Astrocyte of the spinal cord (primary cell): ENCODE measurements at regions not wholly inside any gene's neighbourhood (a gene's known extent, or its start where the extent isn't known, plus 50 kb on each side); places are given as distances from the start of the nearest gene placed in this dataset.
A peak's percentile ranks its signal among the peaks of the same experiment; 100 is the strongest.

Source experiments
- DNase-seq: peaks from one replicate; pipeline ENCODE4 v3.0.0; 2011; ENCODE audit warnings: low read depth, low spot score
- H3K4me3 ChIP-seq: 2 replicates; pipeline ENCODE4 v1.5.1; 2011; ENCODE audit warnings: low read depth, mild to moderate bottlenecking, low read length, moderate library complexity
- in situ Hi-C: cut with HindIII; loops from 2 replicates; pipeline ENCODE4 v1.10.0; 2017; ENCODE audit warnings: low sequenced_read_pairs
- TF ChIP-seq, protein P1 (sequence below): IDR thresholded peaks from 2 replicates; pipeline ENCODE4 v1.5.1; 2012; ENCODE audit warnings: low read depth, mild to moderate bottlenecking, low read length, inconsistent platforms

DNA sequence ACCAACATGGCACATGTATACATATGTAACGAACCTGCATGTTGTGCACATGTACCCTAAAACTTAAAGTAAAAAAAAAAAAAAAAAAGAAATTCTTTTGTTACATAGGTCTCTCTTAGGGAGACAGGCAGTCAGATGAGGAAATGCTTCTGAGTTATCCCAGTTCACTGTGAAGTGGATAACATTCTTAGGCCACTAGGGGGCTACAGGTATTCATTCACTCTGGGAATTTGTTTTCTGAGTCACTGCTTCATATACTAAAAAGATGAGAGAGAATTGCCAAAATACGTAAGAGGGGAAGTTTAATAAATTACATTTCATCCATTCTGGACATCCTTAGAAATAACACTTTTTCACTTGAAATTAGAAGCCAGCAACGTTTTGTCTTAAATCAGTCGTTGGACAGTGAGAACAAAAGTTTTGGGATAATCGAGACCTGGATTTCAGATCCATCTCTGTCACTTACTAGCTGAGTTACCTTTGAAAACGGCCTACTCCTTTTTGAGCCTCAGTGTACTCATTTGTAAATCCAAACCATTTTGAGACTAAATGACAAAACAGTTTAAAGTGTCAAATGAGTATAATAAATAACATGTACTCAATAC, 738.4 kb upstream of the ALCAM start:
- peak; percentile 69 for DNase-seq
- TF ChIP-seq, protein P1, sequence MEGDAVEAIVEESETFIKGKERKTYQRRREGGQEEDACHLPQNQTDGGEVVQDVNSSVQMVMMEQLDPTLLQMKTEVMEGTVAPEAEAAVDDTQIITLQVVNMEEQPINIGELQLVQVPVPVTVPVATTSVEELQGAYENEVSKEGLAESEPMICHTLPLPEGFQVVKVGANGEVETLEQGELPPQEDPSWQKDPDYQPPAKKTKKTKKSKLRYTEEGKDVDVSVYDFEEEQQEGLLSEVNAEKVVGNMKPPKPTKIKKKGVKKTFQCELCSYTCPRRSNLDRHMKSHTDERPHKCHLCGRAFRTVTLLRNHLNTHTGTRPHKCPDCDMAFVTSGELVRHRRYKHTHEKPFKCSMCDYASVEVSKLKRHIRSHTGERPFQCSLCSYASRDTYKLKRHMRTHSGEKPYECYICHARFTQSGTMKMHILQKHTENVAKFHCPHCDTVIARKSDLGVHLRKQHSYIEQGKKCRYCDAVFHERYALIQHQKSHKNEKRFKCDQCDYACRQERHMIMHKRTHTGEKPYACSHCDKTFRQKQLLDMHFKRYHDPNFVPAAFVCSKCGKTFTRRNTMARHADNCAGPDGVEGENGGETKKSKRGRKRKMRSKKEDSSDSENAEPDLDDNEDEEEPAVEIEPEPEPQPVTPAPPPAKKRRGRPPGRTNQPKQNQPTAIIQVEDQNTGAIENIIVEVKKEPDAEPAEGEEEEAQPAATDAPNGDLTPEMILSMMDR: peak; percentile 77
- in situ Hi-C loops: no loop called here
- no peak overlapping the region for H3K4me3 ChIP-seq

DNA sequence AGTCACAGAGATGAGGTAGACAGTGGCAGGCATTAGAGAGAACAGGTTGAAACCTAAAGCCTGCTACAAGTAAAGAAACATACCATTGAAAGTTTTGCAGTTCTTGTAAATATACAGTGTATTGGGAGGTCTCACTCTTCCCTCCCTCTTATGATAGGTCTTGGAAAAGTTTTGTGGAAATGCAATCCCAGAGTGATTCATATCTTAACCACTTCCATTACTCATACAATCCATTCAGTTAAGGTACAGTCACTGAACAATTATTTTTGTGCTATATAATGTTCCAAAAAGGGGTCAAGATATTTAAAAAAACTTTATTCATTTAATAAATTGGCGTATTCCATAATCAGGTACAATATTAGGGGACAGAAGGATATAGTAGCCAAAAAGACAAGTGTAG, 737.7 kb upstream of the ALCAM start:
- no peak overlapping the region for H3K4me3 ChIP-seq
- TF ChIP-seq, protein P1: no peak
- in situ Hi-C loops: no loop called here
- peak; percentile 83 for DNase-seq

DNA sequence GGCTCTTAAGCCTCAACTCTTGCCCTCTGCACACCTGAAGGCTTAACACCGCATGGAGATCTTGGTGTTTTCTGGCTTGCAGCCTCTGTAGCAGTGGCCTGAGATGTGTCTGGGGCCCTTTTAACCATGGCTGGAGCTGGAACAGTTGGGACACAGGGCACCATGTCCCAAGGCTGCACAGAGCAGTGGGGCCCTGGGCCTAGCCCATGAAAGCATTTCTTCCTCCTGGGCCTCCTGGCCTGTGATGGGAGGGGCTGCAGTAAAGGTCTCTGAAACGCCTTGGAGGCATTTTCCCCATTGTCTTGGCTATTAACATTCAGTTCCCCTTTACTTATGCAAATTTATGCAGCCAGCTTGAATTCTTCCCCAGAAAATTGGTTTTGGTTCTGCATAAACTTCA, 735.5 kb upstream of the ALCAM start:
- TF ChIP-seq, protein P1: no peak
- H3K4me3 ChIP-seq: no peak overlapping the region
- in situ Hi-C loops: no loop called here
- no peak for DNase-seq

DNA sequence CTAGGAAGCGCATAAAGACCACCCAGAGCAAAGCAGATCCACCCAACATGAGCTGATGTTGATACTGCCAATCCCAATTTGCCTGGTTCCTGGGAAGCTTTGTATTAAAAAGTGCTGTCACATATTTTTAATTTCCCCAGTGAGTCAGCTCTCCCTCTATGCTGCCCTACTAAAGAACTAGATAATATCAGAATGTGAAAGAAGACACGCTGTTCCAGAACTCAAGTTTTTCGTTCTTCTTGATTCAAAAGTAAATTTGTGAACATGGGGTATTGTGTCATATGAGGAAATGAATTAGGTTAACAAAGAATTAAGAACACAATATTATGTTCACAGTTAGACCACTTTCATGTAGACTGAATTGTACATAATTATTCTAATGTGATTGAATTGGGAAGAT, 734.2 kb upstream of the ALCAM start:
- in situ Hi-C loops: no loop called here
- no peak for DNase-seq
- no peak overlapping the region for H3K4me3 ChIP-seq
- TF ChIP-seq, protein P1: no peak

DNA sequence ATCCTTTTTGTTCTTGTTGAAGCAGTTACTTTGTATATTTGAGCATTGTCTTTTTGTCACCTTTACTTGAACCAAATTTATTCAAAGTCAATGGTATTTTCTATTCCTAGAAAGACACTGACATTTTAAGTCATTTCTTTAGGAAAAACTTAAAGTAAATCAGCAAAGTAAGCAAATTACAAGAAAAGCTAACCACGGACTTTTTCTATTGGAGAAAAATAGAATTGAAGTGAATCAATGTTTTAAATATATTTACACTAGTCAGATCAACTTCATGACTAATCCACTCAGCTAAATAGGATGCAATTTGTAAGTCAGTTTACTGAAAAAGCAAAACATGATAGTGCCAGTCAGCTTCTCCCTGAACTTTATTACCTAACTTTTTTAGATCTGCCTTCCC, 733.8 kb upstream of the ALCAM start:
- TF ChIP-seq, protein P1: no peak
- no peak overlapping the region for H3K4me3 ChIP-seq
- no peak for DNase-seq
- in situ Hi-C loops: no loop called here

DNA sequence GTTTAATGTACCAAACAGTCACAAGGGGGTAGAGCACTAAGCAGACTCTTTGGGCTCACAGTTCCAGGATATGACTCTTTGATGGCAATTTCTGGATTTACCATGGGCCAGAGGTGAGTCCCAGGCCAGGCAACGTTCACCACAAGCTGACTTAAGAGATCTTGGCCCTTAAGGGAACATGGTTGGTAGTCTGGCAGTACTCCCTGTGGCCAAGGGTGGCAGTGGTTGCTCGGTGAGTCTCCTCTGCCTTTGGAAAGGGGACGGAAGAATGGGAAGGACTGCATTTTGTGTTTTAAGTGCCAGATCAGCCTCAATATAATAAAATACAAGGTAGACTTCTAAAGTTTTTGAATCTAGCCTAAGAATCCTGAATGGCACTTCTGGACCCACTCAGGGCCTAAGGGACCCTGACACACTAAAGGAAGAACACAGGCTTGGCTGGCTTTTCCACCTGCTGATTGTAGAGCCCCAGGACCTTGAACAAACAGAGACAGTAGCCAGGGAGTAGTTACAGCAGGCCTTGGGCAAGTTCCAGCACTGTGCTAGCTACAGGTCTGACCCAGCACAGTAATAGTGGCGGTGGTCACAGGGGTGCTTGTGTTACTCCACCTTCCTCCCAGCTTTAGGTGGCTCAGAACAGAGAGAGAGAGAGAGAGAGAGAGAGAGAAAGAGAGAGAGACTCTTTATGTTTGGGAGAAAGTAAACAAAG, 730.7 kb upstream of the ALCAM start:
- in situ Hi-C loops: no loop called here
- H3K4me3 ChIP-seq: no peak overlapping the region

More for the DNA sequence above, 730.7 kb upstream of the ALCAM start:
- TF ChIP-seq, protein P1: peak; percentile 18
- DNase-seq: no peak
